MM.1S (cell line): ENCODE measurements at regions not wholly inside any gene's neighbourhood (a gene's known extent, or its start where the extent isn't known, plus 50 kb on each side); places are given as distances from the start of the nearest gene placed in this dataset.
"Not testable (repeated sequence)": the region's sequence is repeated elsewhere in the genome, so short reads cannot be mapped to it uniquely, and the experiment has no call there.

Experiments used
- DNase-seq: peaks from one replicate; pipeline ENCODE4 v3.0.0-alpha.2; 2015
- H2AFZ ChIP-seq: fragments of 300-600 bp; sonication (generic); 2 replicates; pipeline ENCODE4 v1.6.0; 2016; ENCODE audit warnings: antibody characterized with exemption, low read length
- H3F3A ChIP-seq: fragments of 300-600 bp; sonication (generic); 2 replicates; pipeline ENCODE4 v1.6.1; 2016; ENCODE audit warnings: mild to moderate bottlenecking, antibody characterized with exemption, low read length, moderate library complexity, mixed read lengths; ENCODE audit not compliant: insufficient read depth
- H3K27ac ChIP-seq: fragments of 300-600 bp; sonication (generic); 2 replicates; pipeline ENCODE4 v1.5.1; 2016; ENCODE audit warnings: mild to moderate bottlenecking, low read length
- H3K27me3 ChIP-seq: fragments of 300-600 bp; sonication (generic); replicated peaks from 2 replicates; pipeline ENCODE4 v1.6.0; 2016; ENCODE audit warnings: low read length; ENCODE audit not compliant: insufficient read depth
- H3K36me3 ChIP-seq: fragments of 300-600 bp; sonication (generic); replicated peaks from 2 replicates; pipeline ENCODE4 v1.6.1; 2016; ENCODE audit warnings: mild to moderate bottlenecking, low read length, mixed read lengths; ENCODE audit not compliant: insufficient read depth
- H3K4me1 ChIP-seq: fragments of 300-600 bp; sonication (generic); 2 replicates; pipeline ENCODE4 v1.6.1; 2016; ENCODE audit warnings: low read length, mixed read lengths
- H3K4me2 ChIP-seq: fragments of 300-600 bp; sonication (generic); 2 replicates; pipeline ENCODE4 v1.6.0; 2016; ENCODE audit warnings: low read depth, low read length
- H3K4me3 ChIP-seq: fragments of 300-600 bp; sonication (generic); 2 replicates; pipeline ENCODE4 v1.5.1; 2016; ENCODE audit warnings: low read length, mixed read lengths
- H3K79me2 ChIP-seq: fragments of 300-600 bp; sonication (generic); 2 replicates; pipeline ENCODE4 v1.6.1; 2016; ENCODE audit warnings: mixed run types, low read length, mixed read lengths
- H3K9ac ChIP-seq: fragments of 300-600 bp; sonication (generic); 2 replicates; pipeline ENCODE4 v1.6.1; 2016; ENCODE audit warnings: low read length, mixed read lengths
- H3K9me2 ChIP-seq: fragments of 300-600 bp; sonication (generic); replicated peaks from 2 replicates; pipeline ENCODE4 v1.6.1; 2016; ENCODE audit warnings: mild to moderate bottlenecking, low read length, mixed read lengths; ENCODE audit not compliant: insufficient read depth
- H3K9me3 ChIP-seq: fragments of 300-600 bp; sonication (generic); replicated peaks from 2 replicates; pipeline ENCODE4 v1.6.1; 2016; ENCODE audit warnings: mild to moderate bottlenecking, low read length, mixed read lengths; ENCODE audit not compliant: insufficient read depth
- H4K20me1 ChIP-seq: fragments of 300-600 bp; sonication (generic); 2 replicates; pipeline ENCODE4 v1.6.1; 2016; ENCODE audit warnings: mild to moderate bottlenecking, low read length, moderate library complexity, mixed read lengths; ENCODE audit not compliant: insufficient read depth
- CTCF ChIP-seq: fragments of 300-600 bp; sonication (generic); IDR thresholded peaks from 2 replicates; pipeline ENCODE4 v1.5.1; 2016; ENCODE audit warnings: antibody characterized with exemption, low read length, mixed read lengths
- EZH2 ChIP-seq: fragments of 300-600 bp; sonication (generic); optimal IDR thresholded peaks from 2 replicates; pipeline ENCODE3; 2017; ENCODE audit warnings: low read depth, mild to moderate bottlenecking, antibody characterized with exemption, low read length, mixed read lengths
- EZH2phosphoT487 ChIP-seq: fragments of 300-600 bp; sonication (generic); IDR thresholded peaks from 2 replicates; pipeline ENCODE4 v1.6.1; 2018; ENCODE audit warnings: antibody characterized with exemption, low read length

DNA sequence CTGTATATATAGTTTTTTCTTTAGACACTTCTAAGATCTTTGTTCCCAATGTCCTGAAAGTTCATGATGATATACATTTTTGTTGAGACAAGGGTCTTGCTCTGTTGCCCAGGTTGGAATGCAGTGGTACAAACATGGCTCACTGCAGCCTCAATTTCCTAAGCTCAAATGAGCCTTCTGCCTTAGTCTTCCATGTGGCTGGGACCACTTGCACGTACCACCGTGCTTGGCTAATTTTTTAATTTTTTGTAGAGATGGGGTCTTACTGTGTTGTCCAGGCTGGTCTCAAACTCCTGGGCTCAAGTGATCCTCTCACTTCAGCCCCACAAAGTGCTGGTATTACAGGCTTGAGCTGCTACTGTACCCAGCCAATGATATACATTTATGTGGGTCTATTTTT is 132.9 kb upstream of the BCOR start:
- no peaks in the 10 kb centered on the region for H3K9me2 ChIP-seq
- no peaks in the 10 kb centered on the region for H3K4me1 ChIP-seq
- no peaks in the 10 kb centered on the region for H3K9me3 ChIP-seq
- no peak overlapping the region for H3K27ac ChIP-seq
- H3K9ac ChIP-seq: no peak overlapping the region
- TF ChIP-seq EZH2 (no peak), EZH2phosphoT487 (no peak), CTCF (no peak)
- H3K4me2 ChIP-seq: no peak overlapping the region
- no peaks in the 10 kb centered on the region for H3F3A ChIP-seq
- H4K20me1 ChIP-seq: no peaks in the 10 kb centered on the region
- DNase-seq: no peak
- no peaks in the 10 kb centered on the region for H3K27me3 ChIP-seq
- no peaks in the 10 kb centered on the region for H3K36me3 ChIP-seq
- no peak overlapping the region for H3K4me3 ChIP-seq
- no peak overlapping the region for H2AFZ ChIP-seq
- H3K79me2 ChIP-seq: no peaks in the 10 kb centered on the region

DNA sequence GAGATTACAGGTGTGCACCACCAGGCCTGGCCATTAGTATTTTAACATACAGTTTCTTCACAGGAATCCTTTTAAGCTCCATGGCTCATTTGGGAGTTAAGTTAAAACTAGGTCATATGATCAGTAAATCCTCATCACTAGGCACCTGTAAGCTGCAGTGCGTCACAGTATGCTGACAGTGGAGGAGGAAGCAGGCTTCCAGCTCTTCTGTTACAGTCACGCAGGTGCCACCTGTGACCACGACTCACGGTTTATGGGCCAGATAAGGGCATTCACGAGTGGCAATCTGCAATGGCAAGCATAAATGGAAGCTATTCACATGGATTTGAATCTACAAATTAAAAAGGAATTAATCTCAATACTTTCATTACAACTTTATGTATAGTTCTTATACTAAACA is 129.4 kb upstream of the BCOR start:
- H3K4me3 ChIP-seq: no peak overlapping the region
- no peaks in the 10 kb centered on the region for H3K27me3 ChIP-seq
- no peak overlapping the region for H3K27ac ChIP-seq
- H3F3A ChIP-seq: no peaks in the 10 kb centered on the region
- no peak overlapping the region for H3K4me2 ChIP-seq
- H3K79me2 ChIP-seq: no peaks in the 10 kb centered on the region
- H2AFZ ChIP-seq: no peak overlapping the region
- H3K4me1 ChIP-seq: no peaks in the 10 kb centered on the region
- H3K9me3 ChIP-seq: no peaks in the 10 kb centered on the region
- no peaks in the 10 kb centered on the region for H3K36me3 ChIP-seq
- no peaks in the 10 kb centered on the region for H4K20me1 ChIP-seq
- TF ChIP-seq EZH2phosphoT487: no peak
- TF ChIP-seq CTCF: no peak
- no peak for TF ChIP-seq EZH2
- H3K9me2 ChIP-seq: no peaks in the 10 kb centered on the region
- no peak overlapping the region for H3K9ac ChIP-seq
- no peak for DNase-seq

DNA sequence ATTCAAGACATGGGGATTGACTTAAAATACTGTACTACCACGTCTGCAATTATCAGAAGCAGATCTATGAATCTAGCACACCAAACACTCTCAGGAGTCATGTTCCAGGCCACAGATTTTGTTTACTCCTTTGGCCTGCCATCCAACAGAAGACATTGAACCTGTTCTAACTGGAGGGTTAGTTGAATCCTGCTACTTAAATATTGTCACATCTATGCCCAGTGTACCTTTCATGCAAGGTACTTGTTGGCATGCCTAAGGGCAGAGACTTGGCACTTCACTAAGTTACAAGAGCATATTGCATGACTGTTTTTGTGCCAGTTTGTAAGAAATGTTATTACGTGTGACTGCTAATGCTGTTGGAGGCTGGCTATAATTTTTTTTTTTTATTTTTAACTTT is 126.9 kb upstream of the BCOR start:
- Histone ChIP-seq H4K20me1 (no peaks in the 10 kb centered on the region), H3K9me3 (no peaks in the 10 kb centered on the region), H3K4me1 (no peaks in the 10 kb centered on the region), H3K36me3 (no peaks in the 10 kb centered on the region), H3K9me2 (no peaks in the 10 kb centered on the region), H3K79me2 (no peaks in the 10 kb centered on the region), H3K4me3 (no peak overlapping the region), H3K9ac (no peak overlapping the region), H3K27ac (no peak overlapping the region), H3K4me2 (no peak overlapping the region), H2AFZ (no peak overlapping the region), H3F3A (no peaks in the 10 kb centered on the region), H3K27me3 (no peaks in the 10 kb centered on the region)
- no peak for TF ChIP-seq EZH2phosphoT487
- no peak for TF ChIP-seq EZH2
- TF ChIP-seq CTCF: no peak
- DNase-seq: no peak

- H3K9me2 ChIP-seq, H3K36me3 ChIP-seq, H2AFZ ChIP-seq, H3K4me3 ChIP-seq, DNase-seq, H4K20me1 ChIP-seq, H3K4me1 ChIP-seq, H3K9me3 ChIP-seq, H3K79me2 ChIP-seq, H3F3A ChIP-seq, H3K27me3 ChIP-seq, H3K9ac ChIP-seq, H3K27ac ChIP-seq, H3K4me2 ChIP-seq: not testable (repeated sequence)
Measured at GRCh38 chrX:40222612-40223011, 124.9 kb upstream of the BCOR start.
